HEK293 (cell line): ENCODE measurements at regions not wholly inside any gene's neighbourhood (a gene's known extent, or its start where the extent isn't known, plus 50 kb on each side); places are given as distances from the start of the nearest gene placed in this dataset.

Source experiments
- CTCF ChIA-PET: fragments of 350-600 bp; formaldehyde crosslinking; extraction: SDS; loops from one replicate; lab custom pipeline; 2021; ENCODE audit warnings: antibody characterized with exemption; lab: Yijun Ruan, JAX
- POLR2A ChIA-PET: fragments of 300-600 bp; formaldehyde crosslinking; extraction: SDS; loops from one replicate; lab custom pipeline; 2020; ENCODE audit warnings: antibody characterized with exemption, inconsistent platforms; lab: Yijun Ruan, JAX
- H3K27ac ChIP-seq: fragments of 200-500 bp; sonication (Bioruptor generic); 2 replicates; pipeline ENCODE4 v1.5.1; 2014; ENCODE audit warnings: low read depth, low read length, control low read depth, inconsistent platforms; ENCODE audit errors: extremely low read depth
- H3K36me3 ChIP-seq, 2 experiments: fragments of 200-500 bp in 1 of 2; sonication (Bioruptor generic) in 1 of 2; 1 replicate in 1 of 2; 2 replicates in 1 of 2; pipeline ENCODE4 v1.5.1; 2014 to 2017; ENCODE audit warnings: inconsistent platforms in 2 of 2, low read length in 2 of 2; ENCODE audit not compliant: control insufficient read depth in 2 of 2, insufficient read depth in 1 of 2
- H3K4me1 ChIP-seq: fragments of 200-500 bp; sonication (Bioruptor generic); 2 replicates; pipeline ENCODE4 v1.5.1; 2014; ENCODE audit warnings: mild to moderate bottlenecking, low read length, inconsistent platforms; ENCODE audit not compliant: control insufficient read depth, insufficient read depth
- H3K4me3 ChIP-seq: 2 replicates; pipeline ENCODE4 v1.5.1; 2011; ENCODE audit warnings: low read depth, mild to moderate bottlenecking, control low read depth, low read length, moderate library complexity
- H3K9me3 ChIP-seq: fragments of 200-500 bp; sonication (Bioruptor generic); 2 replicates; pipeline ENCODE4 v1.5.1; 2014; ENCODE audit warnings: low read depth, low read length, inconsistent platforms; ENCODE audit not compliant: control insufficient read depth, insufficient read depth
- AEBP2 ChIP-seq: fragments of 450-650 bp; formaldehyde crosslinking; IDR thresholded peaks from 2 replicates; pipeline ENCODE4 v1.5.1; 2016; ENCODE audit warnings: missing biosample characterization, missing genetic modification characterization, borderline replicate concordance
- KLF1 ChIP-seq: fragments of 450-650 bp; formaldehyde crosslinking; IDR thresholded peaks from 2 replicates; pipeline ENCODE4 v1.5.1; 2016; ENCODE audit warnings: missing biosample characterization, missing genetic modification characterization
- KLF10 ChIP-seq: fragments of 450-650 bp; IDR thresholded peaks from 2 replicates; pipeline ENCODE4 v1.5.1; 2018; ENCODE audit warnings: missing biosample characterization, mild to moderate bottlenecking, missing genetic modification characterization
- KLF17 ChIP-seq: fragments of 450-650 bp; formaldehyde crosslinking; IDR thresholded peaks from 2 replicates; pipeline ENCODE4 v1.5.1; 2016; ENCODE audit warnings: missing biosample characterization, missing genetic modification characterization
- SALL2 ChIP-seq: fragments of 450-650 bp; formaldehyde crosslinking; IDR thresholded peaks from 2 replicates; pipeline ENCODE4 v1.5.0; 2017; ENCODE audit warnings: missing biosample characterization, mild to moderate bottlenecking, missing genetic modification characterization, borderline replicate concordance
- SCRT1 ChIP-seq: fragments of 450-650 bp; formaldehyde crosslinking; IDR thresholded peaks from 2 replicates; pipeline ENCODE4 v1.5.1; 2016; ENCODE audit warnings: missing biosample characterization, missing genetic modification characterization, borderline replicate concordance
- SCRT2 ChIP-seq: fragments of 450-650 bp; formaldehyde crosslinking; IDR thresholded peaks from 2 replicates; pipeline ENCODE4 v1.5.1; 2016; ENCODE audit warnings: missing biosample characterization, missing genetic modification characterization
- TCF7L2 ChIP-seq: IDR thresholded peaks from 2 replicates; pipeline ENCODE4 v1.6.1; 2011; ENCODE audit warnings: low read depth, mild to moderate bottlenecking, inconsistent platforms, low read length, moderate library complexity, borderline replicate concordance
- YY1 ChIP-seq: fragments of 450-650 bp; formaldehyde crosslinking; IDR thresholded peaks from 2 replicates; pipeline ENCODE4 v1.5.1; 2018; ENCODE audit warnings: missing biosample characterization, missing genetic modification characterization
- ZNF114 ChIP-seq: fragments of 450-650 bp; formaldehyde crosslinking; IDR thresholded peaks from 2 replicates; pipeline ENCODE4 v1.5.0; 2017; ENCODE audit warnings: missing biosample characterization, missing genetic modification characterization
- ZNF155 ChIP-seq: fragments of 450-650 bp; formaldehyde crosslinking; IDR thresholded peaks from 2 replicates; pipeline ENCODE4 v1.5.1; 2016; ENCODE audit warnings: missing biosample characterization, missing genetic modification characterization
- ZNF157 ChIP-seq: fragments of 450-650 bp; formaldehyde crosslinking; IDR thresholded peaks from 2 replicates; pipeline ENCODE4 v1.5.1; 2016; ENCODE audit warnings: missing biosample characterization, missing genetic modification characterization
- ZNF202 ChIP-seq: fragments of 450-650 bp; formaldehyde crosslinking; IDR thresholded peaks from 2 replicates; pipeline ENCODE4 v1.5.1; 2016; ENCODE audit warnings: missing biosample characterization, missing genetic modification characterization, borderline replicate concordance
- ZNF398 ChIP-seq: fragments of 450-650 bp; formaldehyde crosslinking; IDR thresholded peaks from 2 replicates; pipeline ENCODE4 v1.5.1; 2017; ENCODE audit warnings: missing biosample characterization, missing genetic modification characterization
- ZNF426 ChIP-seq: fragments of 450-650 bp; formaldehyde crosslinking; IDR thresholded peaks from 2 replicates; pipeline ENCODE4 v1.5.1; 2017; ENCODE audit warnings: missing biosample characterization, missing genetic modification characterization, mild to moderate bottlenecking, inconsistent platforms, moderate library complexity
- ZNF433 ChIP-seq: fragments of 450-650 bp; formaldehyde crosslinking; IDR thresholded peaks from 2 replicates; pipeline ENCODE4 v1.5.1; 2016; ENCODE audit warnings: missing biosample characterization, missing genetic modification characterization, low read depth
- ZNF510 ChIP-seq: fragments of 450-650 bp; formaldehyde crosslinking; IDR thresholded peaks from 2 replicates; pipeline ENCODE4 v1.5.1; 2018; ENCODE audit warnings: mild to moderate bottlenecking, missing genetic modification characterization, missing biosample characterization; ENCODE audit not compliant: insufficient replicate concordance
- ZNF513 ChIP-seq: fragments of 450-650 bp; IDR thresholded peaks from 2 replicates; pipeline ENCODE4 v1.5.1; 2018; ENCODE audit warnings: missing biosample characterization, missing genetic modification characterization
- ZNF530 ChIP-seq: fragments of 450-650 bp; formaldehyde crosslinking; IDR thresholded peaks from 2 replicates; pipeline ENCODE4 v1.5.1; 2016; ENCODE audit warnings: low read depth, missing biosample characterization, missing genetic modification characterization
- ZNF580 ChIP-seq: fragments of 450-650 bp; formaldehyde crosslinking; IDR thresholded peaks from 2 replicates; pipeline ENCODE4 v1.5.1; 2016; ENCODE audit warnings: missing biosample characterization, missing genetic modification characterization
- ZNF701 ChIP-seq: fragments of 450-650 bp; formaldehyde crosslinking; IDR thresholded peaks from 2 replicates; pipeline ENCODE4 v1.5.1; 2016; ENCODE audit warnings: missing biosample characterization, missing genetic modification characterization
- ZNF76 ChIP-seq: fragments of 450-650 bp; formaldehyde crosslinking; IDR thresholded peaks from 2 replicates; pipeline ENCODE4; 2016; ENCODE audit warnings: low read depth, missing biosample characterization, missing genetic modification characterization, borderline replicate concordance
- ZNF830 ChIP-seq: fragments of 450-650 bp; IDR thresholded peaks from 2 replicates; pipeline ENCODE4 v1.5.0; 2018; ENCODE audit warnings: missing biosample characterization, missing genetic modification characterization, low read depth, mild to moderate bottlenecking, moderate library complexity
- ZSCAN30 ChIP-seq: fragments of 450-650 bp; IDR thresholded peaks from 2 replicates; pipeline ENCODE4 v1.5.1; 2018; ENCODE audit warnings: missing biosample characterization, mild to moderate bottlenecking, missing genetic modification characterization, moderate library complexity

- TF ChIP-seq SALL2 (no peak), ZNF157 (no peak), KLF1 (tag by site-specific recombination) (no peak), ZNF433 (tag by site-specific recombination) (no peak), ZNF155 (tag by site-specific recombination) (no peak), ZNF426 (tag by site-specific recombination) (no peak), ZNF701 (tag by site-specific recombination) (no peak), ZNF530 (tag by site-specific recombination) (no peak)
These were observed 287.5 kb upstream of the ROBO1 start (continued) for GRCh38 chr3:80055306-80055705.

GRCh38 chr3:80052271-80052670 is 284.5 kb upstream of the ROBO1 start:
- H3K9me3 ChIP-seq, result no peaks in the 10 kb centered on the region
- no peak for TF ChIP-seq ZNF426 (tag by site-specific recombination)
- no peak for TF ChIP-seq ZNF580
- TF ChIP-seq KLF17 (tag by site-specific recombination), result no peak
- no peak for TF ChIP-seq TCF7L2
- no peak overlapping the region for H3K27ac ChIP-seq
- POLR2A ChIA-PET, result no interaction called here
- H3K4me1 ChIP-seq, result no peaks in the 10 kb centered on the region
- no peak overlapping the region for H3K4me3 ChIP-seq
- no peaks in the 10 kb centered on the region for H3K36me3 ChIP-seq
- CTCF ChIA-PET, result no interaction called here

GRCh38 chr3:80051602-80051962 is 283.8 kb upstream of the ROBO1 start:
- H3K4me1 ChIP-seq, result no peaks in the 10 kb centered on the region
- no peaks in the 10 kb centered on the region for H3K9me3 ChIP-seq
- no peak overlapping the region for H3K27ac ChIP-seq
- no peaks in the 10 kb centered on the region for H3K36me3 ChIP-seq
- TF ChIP-seq ZNF76 (tag by site-specific recombination) (no peak), YY1 (tag by site-specific recombination) (no peak), ZNF513 (no peak), ZNF114 (tag by site-specific recombination) (no peak), SCRT2 (tag by site-specific recombination) (no peak), ZNF830 (no peak), ZNF202 (tag by site-specific recombination) (no peak), ZNF398 (tag by site-specific recombination) (no peak), KLF10 (tag by site-specific recombination) (no peak), AEBP2 (tag by site-specific recombination) (no peak), ZSCAN30 (no peak), SCRT1 (tag by site-specific recombination) (no peak), ZNF510 (tag by site-specific recombination) (no peak)
- POLR2A ChIA-PET, result no interaction called here
- no peak overlapping the region for H3K4me3 ChIP-seq
- CTCF ChIA-PET, result no interaction called here
